ENCODE measurements at regions not wholly inside any gene's neighbourhood (a gene's known extent, or its start where the extent isn't known, plus 50 kb on each side); places are given as distances from the start of the nearest gene placed in this dataset.

DNA sequence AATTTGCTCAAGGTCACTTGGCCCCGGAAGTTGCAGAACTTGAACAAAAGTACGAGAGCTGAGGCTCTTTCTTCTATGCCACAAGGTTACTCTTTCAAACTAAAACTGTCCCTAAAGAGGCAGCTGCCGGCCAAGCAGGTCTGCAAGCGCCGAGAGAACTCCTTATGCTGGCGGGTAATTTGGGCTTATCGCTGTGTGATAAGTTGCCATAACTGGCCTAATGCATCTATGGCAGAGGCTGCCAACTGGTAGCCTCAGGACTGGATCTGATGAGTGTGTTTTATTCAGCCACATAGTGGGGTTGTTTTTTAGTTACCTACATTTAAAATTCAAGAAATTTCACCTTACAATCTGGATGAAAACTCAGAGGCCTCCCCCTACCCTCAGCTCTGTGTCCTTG, 68.1 kb upstream of the SPOCK1 start:
- ATAC-seq (no peak), DNase-seq (peak in 1 of 3 donors; percentile 49)
- H3K27me3 ChIP-seq (ENCODE audit: control insufficient read depth, insufficient read depth): no peaks in the 10 kb centered on the region
- 70% methylated on average over 7 of the region's 7 CpGs for WGBS
- H3K4me1 ChIP-seq (ENCODE audit: control insufficient read depth, insufficient read depth, low read length): peaks cover 11% of the 10 kb centered on the region
- H3K9me3 ChIP-seq (ENCODE audit: control insufficient read depth, low read length): no peaks in the 10 kb centered on the region
- no peak overlapping the region for H3K4me3 ChIP-seq (ENCODE audit: low read length)
- no peak overlapping the region for H3K27ac ChIP-seq (ENCODE audit: low read length)
- intact Hi-C loops (cut with DNase I): no loop called here

DNA sequence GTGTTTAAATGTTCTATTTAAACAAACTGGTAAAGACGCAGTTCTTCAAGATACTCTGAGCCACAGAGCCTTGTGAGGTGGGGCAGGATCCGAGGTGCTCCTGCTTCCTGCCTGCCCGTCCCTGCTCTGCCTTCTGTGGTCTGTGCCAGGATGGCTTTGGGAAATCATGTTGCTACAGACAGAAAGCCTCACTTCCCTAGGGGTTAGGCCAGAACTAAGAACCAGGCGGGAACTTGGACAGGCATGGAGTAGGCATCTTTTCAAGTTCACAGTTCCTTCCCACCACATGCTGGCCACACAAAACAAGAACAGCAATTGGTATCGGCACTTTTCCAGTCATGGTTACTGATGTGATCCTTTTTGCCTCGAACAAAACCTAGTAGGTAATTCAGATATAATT, 67.7 kb upstream of the SPOCK1 start:
- peak in 1 of 2 donors; percentile 43 for ATAC-seq
- Histone ChIP-seq H3K27me3 (ENCODE audit: control insufficient read depth, insufficient read depth) (no peaks in the 10 kb centered on the region), H3K4me1 (ENCODE audit: control insufficient read depth, insufficient read depth, low read length) (peaks cover 11% of the 10 kb centered on the region), H3K4me3 (ENCODE audit: low read length) (no peak overlapping the region), H3K9me3 (ENCODE audit: control insufficient read depth, low read length) (no peaks in the 10 kb centered on the region), H3K27ac (ENCODE audit: low read length) (no peak overlapping the region)
- WGBS: 43% methylated on average over 6 of the region's 6 CpGs
- intact Hi-C loops (cut with DNase I): no loop called here
- peak in 1 of 3 donors; percentile 47 for DNase-seq

DNA sequence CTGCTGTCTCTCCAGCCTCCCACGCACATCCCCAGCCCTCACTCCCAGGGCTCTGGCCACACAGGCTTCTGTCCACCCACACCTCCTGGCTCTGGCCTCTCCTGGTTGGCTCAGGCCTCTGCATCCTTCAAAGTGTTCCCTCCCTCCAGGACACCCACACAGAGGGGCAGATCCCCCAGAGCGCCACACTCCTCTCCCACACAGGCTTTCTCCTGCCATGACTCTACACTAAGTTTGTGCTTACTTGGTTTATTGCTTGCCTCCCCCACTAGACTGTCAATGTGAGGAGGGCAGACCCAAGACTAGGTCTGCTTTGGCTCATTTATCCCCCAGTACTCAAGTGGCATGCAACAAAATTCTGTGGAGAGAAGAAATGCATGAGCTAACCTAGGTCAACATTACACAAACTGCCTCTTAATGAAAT, 67.0 kb upstream of the SPOCK1 start:
- WGBS: 74% methylated on average over 2 of the region's 2 CpGs
- no peak overlapping the region for H3K27ac ChIP-seq (ENCODE audit: low read length)
- peaks cover 11% of the 10 kb centered on the region for H3K4me1 ChIP-seq (ENCODE audit: control insufficient read depth, insufficient read depth, low read length)
- peak in 1 of 2 donors; percentile 12 for ATAC-seq
- no peak overlapping the region for H3K4me3 ChIP-seq (ENCODE audit: low read length)
- intact Hi-C loops (cut with DNase I): no loop called here
- DNase-seq: no peak
- no peaks in the 10 kb centered on the region for H3K27me3 ChIP-seq (ENCODE audit: control insufficient read depth, insufficient read depth)
- H3K9me3 ChIP-seq (ENCODE audit: control insufficient read depth, low read length): no peaks in the 10 kb centered on the region

DNA sequence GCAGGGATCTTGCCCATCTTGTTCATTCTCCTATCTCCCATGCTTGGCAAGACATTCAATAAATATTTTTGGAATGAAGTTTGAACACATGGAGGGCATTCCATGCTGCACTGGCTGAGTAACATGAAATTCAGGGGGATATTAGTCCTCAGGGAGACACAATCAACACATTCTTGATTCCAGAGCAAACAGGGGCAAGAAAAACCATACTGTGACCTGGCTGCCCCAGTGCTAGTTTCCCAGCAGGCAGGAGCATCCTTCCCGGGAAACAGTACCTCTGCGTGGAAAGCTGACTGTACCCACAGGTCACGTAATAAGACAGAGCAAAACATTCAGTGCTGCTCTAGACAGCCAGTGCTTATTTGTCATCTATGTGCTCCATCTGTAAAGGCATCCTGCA, 66.3 kb upstream of the SPOCK1 start:
- WGBS: 49% methylated on average over 3 of the region's 3 CpGs
- Histone ChIP-seq H3K27me3 (ENCODE audit: control insufficient read depth, insufficient read depth) (no peaks in the 10 kb centered on the region), H3K9me3 (ENCODE audit: control insufficient read depth, low read length) (no peaks in the 10 kb centered on the region), H3K27ac (ENCODE audit: low read length) (no peak overlapping the region), H3K4me1 (ENCODE audit: control insufficient read depth, insufficient read depth, low read length) (peaks cover 11% of the 10 kb centered on the region), H3K4me3 (ENCODE audit: low read length) (no peak overlapping the region)
- DNase-seq (no peak), ATAC-seq (no peak)
- intact Hi-C loops (cut with DNase I): no loop called here

DNA sequence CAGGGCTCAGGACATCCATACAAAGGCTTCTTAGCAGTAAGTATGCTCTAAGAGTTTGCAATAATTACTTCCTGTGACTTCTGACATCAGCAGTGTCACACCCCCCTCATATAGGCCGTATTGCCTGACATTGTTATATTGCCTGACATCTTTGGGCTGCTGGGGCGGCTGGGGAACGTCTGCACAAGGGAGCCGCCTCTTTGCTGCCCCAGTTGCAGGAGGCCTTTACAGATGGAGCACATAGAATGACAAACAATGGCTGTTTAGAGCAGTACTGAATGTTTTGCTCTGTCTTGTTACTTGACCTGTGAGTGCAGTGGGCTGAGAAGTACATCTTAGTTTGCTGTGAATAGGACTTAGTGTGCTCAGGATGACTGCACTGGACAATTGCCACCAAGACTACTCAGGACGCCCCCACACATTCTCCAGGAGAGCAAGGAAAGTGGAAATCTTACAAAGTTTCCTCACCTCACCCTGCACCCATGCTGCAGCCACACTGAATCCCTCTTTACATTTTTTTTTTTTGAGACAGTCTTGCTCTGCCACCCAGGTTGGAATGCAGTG, 65.4 kb upstream of the SPOCK1 start:
- no peaks in the 10 kb centered on the region for H3K9me3 ChIP-seq (ENCODE audit: control insufficient read depth, low read length)
- H3K27me3 ChIP-seq (ENCODE audit: control insufficient read depth, insufficient read depth): no peaks in the 10 kb centered on the region
- H3K4me1 ChIP-seq (ENCODE audit: control insufficient read depth, insufficient read depth, low read length): peaks cover 11% of the 10 kb centered on the region
- no peak for DNase-seq
- ATAC-seq: peak in 1 of 2 donors; percentile 5
- H3K4me3 ChIP-seq (ENCODE audit: low read length): no peak overlapping the region
- no peak overlapping the region for H3K27ac ChIP-seq (ENCODE audit: low read length)
- 41% methylated on average over 5 of the region's 5 CpGs for WGBS
- intact Hi-C loops (cut with DNase I): no loop called here

DNA sequence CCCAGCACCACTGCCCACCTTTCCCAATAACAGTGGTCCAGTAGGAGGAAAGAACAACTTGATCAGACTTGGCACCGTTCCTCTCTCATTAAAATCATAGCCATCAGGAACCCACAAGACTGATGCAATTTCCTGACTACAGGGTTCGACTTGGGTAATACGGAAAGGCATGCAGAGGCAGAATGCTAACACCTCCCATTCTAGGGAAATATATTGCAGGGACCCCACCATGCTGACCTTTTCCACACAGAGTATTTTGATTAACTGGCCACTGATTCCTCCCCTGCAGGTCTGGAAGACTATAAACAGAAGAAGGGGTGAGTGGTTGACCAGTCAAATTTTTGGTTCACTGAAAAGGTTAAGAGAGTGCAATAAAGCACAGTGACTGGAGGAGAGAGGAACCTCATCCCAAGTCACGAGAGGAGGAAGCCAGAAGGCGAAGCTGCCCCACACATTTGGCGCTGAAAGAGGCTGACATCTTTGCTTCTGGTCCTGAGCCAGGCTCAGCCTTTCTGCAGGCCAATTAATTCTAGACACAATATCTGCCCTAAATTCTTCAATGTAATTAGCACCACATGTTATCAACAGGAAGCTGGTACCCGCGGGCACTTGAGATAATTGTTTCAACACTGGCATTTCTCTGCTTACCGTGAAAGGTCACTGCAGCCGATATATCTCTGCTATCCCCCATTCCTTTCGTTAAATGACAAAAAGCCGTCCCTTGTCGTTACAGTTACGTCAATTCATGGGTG, 64.7 kb upstream of the SPOCK1 start:
- Histone ChIP-seq H3K27me3 (ENCODE audit: control insufficient read depth, insufficient read depth) (peaks cover 2% of the 10 kb centered on the region), H3K4me1 (ENCODE audit: control insufficient read depth, insufficient read depth, low read length) (peaks cover 11% of the 10 kb centered on the region), H3K9me3 (ENCODE audit: control insufficient read depth, low read length) (no peaks in the 10 kb centered on the region), H3K27ac (ENCODE audit: low read length) (no peak overlapping the region), H3K4me3 (ENCODE audit: low read length) (no peak overlapping the region)
- peak; percentile 50 to 61 for ATAC-seq
- peak; percentile 25 to 58 (median 51) for DNase-seq
- 21% methylated on average over 14 of the region's 14 CpGs for WGBS
- intact Hi-C loops (cut with DNase I): no loop called here

DNA sequence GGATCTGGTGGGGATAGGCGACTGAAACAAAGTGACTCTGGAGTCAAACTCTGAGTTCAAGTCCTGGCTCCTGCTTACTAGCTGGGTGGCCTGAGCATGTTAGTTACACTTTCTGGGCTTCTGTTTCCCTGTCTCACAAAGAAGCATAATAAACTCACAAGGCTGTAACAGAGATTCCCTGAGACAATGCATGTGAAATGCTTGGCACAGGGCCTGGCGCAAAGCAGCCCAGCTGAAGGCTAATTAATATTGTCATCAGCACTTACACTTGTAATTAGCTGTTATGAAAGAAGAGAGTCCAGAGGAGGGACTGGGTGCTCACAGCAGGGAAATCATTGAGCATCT, 64.1 kb upstream of the SPOCK1 start:
- ATAC-seq (no peak), DNase-seq (peak in 1 of 3 donors; percentile 48)
- Histone ChIP-seq H3K27me3 (ENCODE audit: control insufficient read depth, insufficient read depth) (peaks cover 2% of the 10 kb centered on the region), H3K4me3 (ENCODE audit: low read length) (no peak overlapping the region), H3K4me1 (ENCODE audit: control insufficient read depth, insufficient read depth, low read length) (peaks cover 11% of the 10 kb centered on the region), H3K9me3 (ENCODE audit: control insufficient read depth, low read length) (no peaks in the 10 kb centered on the region), H3K27ac (ENCODE audit: low read length) (no peak overlapping the region)
- intact Hi-C loops (cut with DNase I): no loop called here
- WGBS: 77% methylated on average over 2 of the region's 2 CpGs

DNA sequence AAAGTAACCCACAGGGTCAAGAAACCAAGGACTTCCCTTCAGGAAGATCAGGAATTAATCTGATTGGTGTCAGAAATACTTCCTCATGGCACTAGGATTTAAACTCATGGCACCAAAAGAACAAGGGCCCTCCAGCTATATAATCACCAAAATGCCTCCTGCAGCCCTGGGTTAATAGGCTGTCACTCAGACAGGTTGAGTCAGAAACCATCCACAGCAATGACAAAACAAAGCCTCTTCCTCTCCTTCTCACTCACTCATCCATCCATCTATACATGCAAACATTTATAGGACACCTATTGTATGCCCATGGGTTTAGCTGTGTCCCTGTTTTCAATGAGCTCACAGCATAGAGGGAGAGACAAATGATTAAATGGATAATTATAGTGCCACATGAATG, 62.5 kb upstream of the SPOCK1 start:
- Histone ChIP-seq H3K27me3 (ENCODE audit: control insufficient read depth, insufficient read depth) (peaks cover 2% of the 10 kb centered on the region), H3K9me3 (ENCODE audit: control insufficient read depth, low read length) (no peaks in the 10 kb centered on the region), H3K4me3 (ENCODE audit: low read length) (no peak overlapping the region), H3K4me1 (ENCODE audit: control insufficient read depth, insufficient read depth, low read length) (peaks cover 11% of the 10 kb centered on the region), H3K27ac (ENCODE audit: low read length) (no peak overlapping the region)
- intact Hi-C loops (cut with DNase I): no loop called here
- DNase-seq: no peak
- no peak for ATAC-seq

DNA sequence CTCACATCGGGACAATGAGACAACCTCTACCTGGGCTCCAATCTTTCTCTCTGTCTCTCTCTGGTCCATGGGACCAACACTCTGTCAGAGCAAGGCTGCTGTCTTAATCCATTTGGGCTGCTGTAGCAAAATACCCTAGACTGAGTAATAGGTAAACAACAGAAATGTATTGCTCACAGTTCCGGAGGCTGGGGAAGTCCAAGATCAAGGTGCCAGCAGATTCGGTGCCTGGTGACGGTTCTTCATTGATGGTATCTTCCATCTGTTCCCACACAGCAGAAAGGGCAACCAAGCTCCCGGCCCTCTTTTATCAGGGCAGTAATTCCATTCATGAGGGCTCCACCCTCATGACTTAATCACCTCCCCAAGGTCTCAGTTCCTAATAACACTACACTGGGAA, 61.3 kb upstream of the SPOCK1 start:
- DNase-seq (no peak), ATAC-seq (no peak)
- H3K27me3 ChIP-seq (ENCODE audit: control insufficient read depth, insufficient read depth): peaks cover 2% of the 10 kb centered on the region
- WGBS: 75% methylated on average over 5 of the region's 5 CpGs
- no peak overlapping the region for H3K27ac ChIP-seq (ENCODE audit: low read length)
- H3K4me1 ChIP-seq (ENCODE audit: control insufficient read depth, insufficient read depth, low read length): peaks cover 11% of the 10 kb centered on the region
- no peak overlapping the region for H3K4me3 ChIP-seq (ENCODE audit: low read length)
- intact Hi-C loops (cut with DNase I): no loop called here
- H3K9me3 ChIP-seq (ENCODE audit: control insufficient read depth, low read length): no peaks in the 10 kb centered on the region
